ENCODE measurements at regions not wholly inside any gene's neighbourhood (a gene's known extent, or its start where the extent isn't known, plus 50 kb on each side); places are given as distances from the start of the nearest gene placed in this dataset.

DNA sequence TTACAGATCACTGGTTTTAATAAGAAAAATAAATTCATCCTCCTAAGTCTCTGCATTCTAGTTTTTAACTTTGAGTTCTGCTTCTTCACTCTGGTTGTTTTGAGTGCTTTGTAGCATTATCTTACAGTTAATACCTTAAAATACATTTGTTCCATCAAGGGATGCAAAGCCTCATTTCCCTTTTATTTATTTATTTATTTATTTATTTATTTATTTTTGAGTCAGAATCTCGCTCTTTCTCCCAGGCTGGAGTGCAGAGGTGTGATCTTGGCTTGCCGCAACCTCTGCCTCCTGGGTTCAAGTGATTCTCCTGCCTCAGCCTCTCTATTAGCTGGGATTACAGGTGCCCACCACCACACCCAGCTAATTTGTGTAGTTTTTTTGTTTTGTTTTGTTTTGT lies 147.8 kb downstream of the ZNF326 start:
- TF ChIP-seq MAX (IDR thresholded peaks at IDR 0.05) = no peak
- no peak for TF ChIP-seq HOXA7 (CRISPR knock-in tag; IDR thresholded peaks at IDR 0.05)
- no peak for TF ChIP-seq EP300 (IDR thresholded peaks at IDR 0.05)
- no peak for TF ChIP-seq ZFP36 (IDR thresholded peaks at IDR 0.05; ENCODE audit: borderline replicate concordance, partially characterized antibody)
- TF ChIP-seq CTCF (IDR thresholded peaks at IDR 0.05) = no peak
- TF ChIP-seq, protein P1, sequence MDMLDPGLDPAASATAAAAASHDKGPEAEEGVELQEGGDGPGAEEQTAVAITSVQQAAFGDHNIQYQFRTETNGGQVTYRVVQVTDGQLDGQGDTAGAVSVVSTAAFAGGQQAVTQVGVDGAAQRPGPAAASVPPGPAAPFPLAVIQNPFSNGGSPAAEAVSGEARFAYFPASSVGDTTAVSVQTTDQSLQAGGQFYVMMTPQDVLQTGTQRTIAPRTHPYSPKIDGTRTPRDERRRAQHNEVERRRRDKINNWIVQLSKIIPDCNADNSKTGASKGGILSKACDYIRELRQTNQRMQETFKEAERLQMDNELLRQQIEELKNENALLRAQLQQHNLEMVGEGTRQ (IDR thresholded peaks at IDR 0.05) = no peak
- no peak for TF ChIP-seq SMC3 (IDR thresholded peaks at IDR 0.05)
